HepG2 (cell line): ENCODE measurements at regions not wholly inside any gene's neighbourhood (a gene's known extent, or its start where the extent isn't known, plus 50 kb on each side); places are given as distances from the start of the nearest gene placed in this dataset.

Experiments
- ARNT ChIP-seq: fragments of 450-650 bp; IDR thresholded peaks from 2 replicates; pipeline ENCODE4 v1.6.1; 2017
- ZNF562 ChIP-seq: sonication (generic); formaldehyde crosslinking; IDR thresholded peaks from 2 replicates; pipeline ENCODE4 v1.8.0; 2022; ENCODE audit warnings: missing genetic modification reagents, borderline replicate concordance
- ZNF703 ChIP-seq: sonication (generic); formaldehyde crosslinking; IDR thresholded peaks from 2 replicates; pipeline ENCODE4 v1.5.1; 2020; ENCODE audit warnings: missing genetic modification reagents, mild to moderate bottlenecking, moderate library complexity, borderline replicate concordance
- TF ChIP-seq, protein P1 (sequence below): sonication (generic); formaldehyde crosslinking; IDR thresholded peaks from 2 replicates; pipeline ENCODE4 v1.5.0; 2020; ENCODE audit warnings: mild to moderate bottlenecking, missing genetic modification reagents, moderate library complexity
- TF ChIP-seq, protein P2 (sequence below): IDR thresholded peaks from 2 replicates; pipeline ENCODE4 v1.6.1; 2016
- TF ChIP-seq, protein P3 (sequence below): sonication (generic); formaldehyde crosslinking; IDR thresholded peaks from 2 replicates; pipeline ENCODE4 v1.8.1; 2023; ENCODE audit warnings: mild to moderate bottlenecking, missing genetic modification reagents

DNA sequence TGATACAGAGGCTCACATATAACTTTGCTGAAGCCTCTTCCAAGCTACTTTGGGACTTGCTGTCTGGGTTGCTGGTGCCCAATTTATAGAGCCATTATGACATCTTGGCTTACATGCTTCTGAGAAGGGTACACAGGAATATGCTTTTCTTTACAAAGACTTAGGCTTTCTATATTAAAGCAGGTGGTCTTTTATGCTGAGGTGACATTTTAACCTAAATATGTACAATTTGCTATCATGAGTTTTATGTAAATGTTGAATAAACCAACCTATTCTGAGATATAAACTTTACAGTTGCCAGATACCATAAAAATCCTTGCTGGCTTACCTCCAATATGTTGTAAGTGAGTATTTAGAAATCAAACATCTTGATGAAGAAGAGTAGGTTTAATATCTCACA, 509.2 kb upstream of the CHD1 start:
- TF ChIP-seq ZNF562 (CRISPR knock-in tag) (no peak), ZNF703 (CRISPR knock-in tag) (no peak), ARNT (no peak)
- TF ChIP-seq, protein P1, sequence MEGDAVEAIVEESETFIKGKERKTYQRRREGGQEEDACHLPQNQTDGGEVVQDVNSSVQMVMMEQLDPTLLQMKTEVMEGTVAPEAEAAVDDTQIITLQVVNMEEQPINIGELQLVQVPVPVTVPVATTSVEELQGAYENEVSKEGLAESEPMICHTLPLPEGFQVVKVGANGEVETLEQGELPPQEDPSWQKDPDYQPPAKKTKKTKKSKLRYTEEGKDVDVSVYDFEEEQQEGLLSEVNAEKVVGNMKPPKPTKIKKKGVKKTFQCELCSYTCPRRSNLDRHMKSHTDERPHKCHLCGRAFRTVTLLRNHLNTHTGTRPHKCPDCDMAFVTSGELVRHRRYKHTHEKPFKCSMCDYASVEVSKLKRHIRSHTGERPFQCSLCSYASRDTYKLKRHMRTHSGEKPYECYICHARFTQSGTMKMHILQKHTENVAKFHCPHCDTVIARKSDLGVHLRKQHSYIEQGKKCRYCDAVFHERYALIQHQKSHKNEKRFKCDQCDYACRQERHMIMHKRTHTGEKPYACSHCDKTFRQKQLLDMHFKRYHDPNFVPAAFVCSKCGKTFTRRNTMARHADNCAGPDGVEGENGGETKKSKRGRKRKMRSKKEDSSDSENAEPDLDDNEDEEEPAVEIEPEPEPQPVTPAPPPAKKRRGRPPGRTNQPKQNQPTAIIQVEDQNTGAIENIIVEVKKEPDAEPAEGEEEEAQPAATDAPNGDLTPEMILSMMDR (CRISPR knock-in tag), result no peak
- TF ChIP-seq, protein P2, sequence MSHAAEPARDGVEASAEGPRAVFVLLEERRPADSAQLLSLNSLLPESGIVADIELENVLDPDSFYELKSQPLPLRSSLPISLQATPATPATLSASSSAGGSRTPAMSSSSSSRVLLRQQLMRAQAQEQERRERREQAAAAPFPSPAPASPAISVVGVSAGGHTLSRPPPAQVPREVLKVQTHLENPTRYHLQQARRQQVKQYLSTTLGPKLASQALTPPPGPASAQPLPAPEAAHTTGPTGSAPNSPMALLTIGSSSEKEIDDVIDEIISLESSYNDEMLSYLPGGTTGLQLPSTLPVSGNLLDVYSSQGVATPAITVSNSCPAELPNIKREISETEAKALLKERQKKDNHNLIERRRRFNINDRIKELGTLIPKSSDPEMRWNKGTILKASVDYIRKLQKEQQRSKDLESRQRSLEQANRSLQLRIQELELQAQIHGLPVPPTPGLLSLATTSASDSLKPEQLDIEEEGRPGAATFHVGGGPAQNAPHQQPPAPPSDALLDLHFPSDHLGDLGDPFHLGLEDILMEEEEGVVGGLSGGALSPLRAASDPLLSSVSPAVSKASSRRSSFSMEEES (CRISPR knock-in tag), result no peak
- TF ChIP-seq, protein P3, sequence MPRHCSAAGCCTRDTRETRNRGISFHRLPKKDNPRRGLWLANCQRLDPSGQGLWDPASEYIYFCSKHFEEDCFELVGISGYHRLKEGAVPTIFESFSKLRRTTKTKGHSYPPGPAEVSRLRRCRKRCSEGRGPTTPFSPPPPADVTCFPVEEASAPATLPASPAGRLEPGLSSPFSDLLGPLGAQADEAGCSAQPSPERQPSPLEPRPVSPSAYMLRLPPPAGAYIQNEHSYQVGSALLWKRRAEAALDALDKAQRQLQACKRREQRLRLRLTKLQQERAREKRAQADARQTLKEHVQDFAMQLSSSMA (CRISPR knock-in tag), result no peak
